Osteocyte (in vitro differentiated cells): ENCODE measurements at regions not wholly inside any gene's neighbourhood (a gene's known extent, or its start where the extent isn't known, plus 50 kb on each side); places are given as distances from the start of the nearest gene placed in this dataset.

Source experiments
- DNase-seq: peaks from one replicate; pipeline ENCODE4 v3.0.0; 2021; ENCODE audit warnings: mixed read lengths; ENCODE audit not compliant: unreplicated experiment; ENCODE audit errors: extremely low spot score
- H3K27ac Mint-ChIP-seq: one replicate; pipeline ENCODE4 v1.8.0; 2021; ENCODE audit warnings: mild to moderate bottlenecking, mixed read lengths; ENCODE audit not compliant: unreplicated experiment
- H3K27me3 Mint-ChIP-seq: one replicate; pipeline ENCODE4 v1.8.0; 2021; ENCODE audit warnings: mixed read lengths; ENCODE audit not compliant: unreplicated experiment
- H3K36me3 Mint-ChIP-seq: one replicate; pipeline ENCODE4 v1.8.0; 2021; ENCODE audit warnings: mixed read lengths; ENCODE audit not compliant: unreplicated experiment
- H3K4me1 Mint-ChIP-seq: one replicate; pipeline ENCODE4 v1.8.0; 2021; ENCODE audit warnings: mixed read lengths; ENCODE audit not compliant: unreplicated experiment
- H3K4me3 Mint-ChIP-seq: one replicate; pipeline ENCODE4 v1.8.0; 2021; ENCODE audit warnings: mild to moderate bottlenecking, moderate library complexity, mixed read lengths; ENCODE audit not compliant: unreplicated experiment
- H3K9me3 Mint-ChIP-seq: one replicate; pipeline ENCODE4 v1.8.0; 2021; ENCODE audit warnings: mixed read lengths; ENCODE audit not compliant: unreplicated experiment
- CTCF ChIP-seq: fragments of 200-600 bp; sonication (generic); IDR thresholded peaks from 2 replicates; pipeline ENCODE4 v1.5.0; 2021; ENCODE audit warnings: antibody characterized with exemption, mild to moderate bottlenecking, moderate library complexity

GRCh38 chr6:44006123-44006871 lies 121.0 kb downstream of the MRPL14 start:
- peaks cover 29% of the 10 kb centered on the region for H3K4me1 Mint-ChIP-seq
- H3K9me3 Mint-ChIP-seq, result no peaks in the 10 kb centered on the region
- no peak overlapping the region for H3K4me3 Mint-ChIP-seq
- H3K27ac Mint-ChIP-seq, result no peak overlapping the region
- H3K27me3 Mint-ChIP-seq, result peaks cover 18% of the 10 kb centered on the region
- no peak for DNase-seq
- no peak for TF ChIP-seq CTCF
- no peaks in the 10 kb centered on the region for H3K36me3 Mint-ChIP-seq

- no peak for DNase-seq
- Mint-ChIP-seq H3K4me1 (peaks cover 22% of the 10 kb centered on the region), H3K4me3 (no peak overlapping the region), H3K9me3 (no peaks in the 10 kb centered on the region), H3K27me3 (peaks cover 18% of the 10 kb centered on the region), H3K36me3 (no peaks in the 10 kb centered on the region), H3K27ac (no peak overlapping the region)
- TF ChIP-seq CTCF, result no peak
Measured at GRCh38 chr6:44005507-44005903, 121.7 kb downstream of the MRPL14 start.

- peak; percentile 37 for TF ChIP-seq CTCF
- no peaks in the 10 kb centered on the region for H3K36me3 Mint-ChIP-seq
- H3K27ac Mint-ChIP-seq, result no peak overlapping the region
- H3K27me3 Mint-ChIP-seq, result peaks cover 18% of the 10 kb centered on the region
- H3K4me1 Mint-ChIP-seq, result peaks cover 19% of the 10 kb centered on the region
- DNase-seq, result no peak
- H3K4me3 Mint-ChIP-seq, result no peak overlapping the region
- no peaks in the 10 kb centered on the region for H3K9me3 Mint-ChIP-seq
Measured at GRCh38 chr6:44004625-44005506, 122.4 kb downstream of the MRPL14 start.

GRCh38 chr6:44004136-44004535 lies 123.1 kb downstream of the MRPL14 start:
- no peak for TF ChIP-seq CTCF
- H3K27me3 Mint-ChIP-seq, result peaks cover 16% of the 10 kb centered on the region
- no peak overlapping the region for H3K27ac Mint-ChIP-seq
- H3K4me3 Mint-ChIP-seq, result no peak overlapping the region
- DNase-seq, result no peak
- peaks cover 16% of the 10 kb centered on the region for H3K4me1 Mint-ChIP-seq
- no peaks in the 10 kb centered on the region for H3K9me3 Mint-ChIP-seq
- H3K36me3 Mint-ChIP-seq, result no peaks in the 10 kb centered on the region
